ENCODE measurements at regions not wholly inside any gene's neighbourhood (a gene's known extent, or its start where the extent isn't known, plus 50 kb on each side); places are given as distances from the start of the nearest gene placed in this dataset.

DNA sequence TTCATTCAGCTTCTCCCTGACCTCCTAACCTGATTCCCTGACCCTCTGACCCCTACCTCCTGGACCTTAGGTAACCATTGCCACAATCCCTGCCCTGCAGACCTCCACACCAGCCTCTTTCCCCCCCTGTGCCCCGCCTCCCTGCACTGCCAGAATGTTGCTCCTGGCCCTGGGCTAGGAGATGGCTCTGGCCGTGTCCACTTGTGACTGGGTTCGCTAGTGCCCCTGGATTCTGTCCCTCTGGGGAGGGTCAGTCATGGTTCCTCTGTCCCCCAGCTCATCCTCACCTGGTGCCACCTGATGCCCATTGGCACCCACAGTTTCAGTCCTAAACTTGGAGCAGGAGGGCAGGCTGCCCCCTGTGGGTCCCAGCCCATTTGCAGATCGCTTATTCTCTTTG is 56.2 kb upstream of the PRR23E start:
- no peaks in the 10 kb centered on the region for H4K20me1 ChIP-seq (ENCODE audit: insufficient read depth)
- WGBS, 2 experiments (ENCODE audit: low coverage in 1 of 2, low lambda C conversion rate in 2 of 2, missing lambda C conversion rate in 2 of 2), result 83 to 84% methylated on average over 4 of the region's 4 CpGs
- in situ Hi-C loops (cut with MboI), result no loop called here
- no peaks in the 10 kb centered on the region for H3F3A ChIP-seq (ENCODE audit: insufficient read depth)
- H3K27me3 ChIP-seq (replicated peaks; ENCODE audit: insufficient read depth), result peaks cover 31% of the 10 kb centered on the region
- H2AFZ ChIP-seq, result no peak overlapping the region
- TF ChIP-seq EZH2 (IDR thresholded peaks at IDR 0.05; ENCODE audit: insufficient read depth, poor library complexity, severe bottlenecking), result no peak
- TF ChIP-seq EZH2phosphoT487 (IDR thresholded peaks at IDR 0.05; ENCODE audit: insufficient read depth, low read depth), result no peak
- H3K27ac ChIP-seq, result no peak overlapping the region
- H3K4me1 ChIP-seq (ENCODE audit: insufficient read depth), result no peaks in the 10 kb centered on the region
- no peak overlapping the region for H3K4me2 ChIP-seq (ENCODE audit: unreplicated experiment)
- no peak for DNase-seq
- H3K9ac ChIP-seq, result no peak overlapping the region
- no peak overlapping the region for H3K4me3 ChIP-seq
- H3K9me2 ChIP-seq (ENCODE audit: insufficient read depth), result no peaks in the 10 kb centered on the region
- no peaks in the 10 kb centered on the region for H3K36me3 ChIP-seq (ENCODE audit: low read depth)
- no peaks in the 10 kb centered on the region for H3K9me3 ChIP-seq (ENCODE audit: low read depth)
- no peaks in the 10 kb centered on the region for H3K79me2 ChIP-seq (ENCODE audit: insufficient read depth)

DNA sequence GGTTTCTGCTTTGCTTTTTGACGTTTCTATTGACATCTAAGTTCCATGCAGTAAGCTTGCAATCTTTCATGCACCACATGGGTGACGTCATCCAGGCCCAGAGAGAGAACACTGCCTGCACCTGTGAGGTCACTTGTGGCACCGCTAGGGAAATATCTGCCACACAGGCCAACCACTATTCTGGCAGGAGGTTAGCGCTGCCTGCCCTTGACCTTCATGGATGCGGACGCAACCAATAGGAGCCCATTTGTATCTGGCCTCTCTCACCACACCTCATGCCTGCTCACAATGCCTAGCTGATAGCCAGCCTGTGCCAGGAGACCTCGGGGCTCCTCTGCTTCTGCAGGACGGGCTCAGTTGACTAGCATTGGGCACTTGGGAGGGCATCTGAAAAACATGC is 55.8 kb upstream of the PRR23E start:
- no peaks in the 10 kb centered on the region for H3K36me3 ChIP-seq (ENCODE audit: low read depth)
- no peaks in the 10 kb centered on the region for H4K20me1 ChIP-seq (ENCODE audit: insufficient read depth)
- H3K9me2 ChIP-seq (ENCODE audit: insufficient read depth), result no peaks in the 10 kb centered on the region
- DNase-seq, result no peak
- no peak overlapping the region for H3K27ac ChIP-seq
- TF ChIP-seq EZH2 (IDR thresholded peaks at IDR 0.05; ENCODE audit: insufficient read depth, poor library complexity, severe bottlenecking) (no peak), EZH2phosphoT487 (IDR thresholded peaks at IDR 0.05; ENCODE audit: insufficient read depth, low read depth) (no peak)
- H3K27me3 ChIP-seq (replicated peaks; ENCODE audit: insufficient read depth), result peaks cover 31% of the 10 kb centered on the region
- no peak overlapping the region for H3K4me2 ChIP-seq (ENCODE audit: unreplicated experiment)
- no peaks in the 10 kb centered on the region for H3K79me2 ChIP-seq (ENCODE audit: insufficient read depth)
- H2AFZ ChIP-seq, result no peak overlapping the region
- H3F3A ChIP-seq (ENCODE audit: insufficient read depth), result no peaks in the 10 kb centered on the region
- no peak overlapping the region for H3K4me3 ChIP-seq
- in situ Hi-C loops (cut with MboI), result no loop called here
- H3K9me3 ChIP-seq (ENCODE audit: low read depth), result no peaks in the 10 kb centered on the region
- no peaks in the 10 kb centered on the region for H3K4me1 ChIP-seq (ENCODE audit: insufficient read depth)
- no peak overlapping the region for H3K9ac ChIP-seq
- WGBS, 2 experiments (ENCODE audit: low coverage in 1 of 2, low lambda C conversion rate in 2 of 2, missing lambda C conversion rate in 2 of 2), result 78 to 80% methylated on average over 8 of the region's 8 CpGs

GRCh38 chr3:127137757-127138536 is 55.0 kb upstream of the PRR23E start:
- Histone ChIP-seq H3K27ac (no peak overlapping the region), H3K36me3 (ENCODE audit: low read depth) (no peaks in the 10 kb centered on the region), H3K4me1 (ENCODE audit: insufficient read depth) (no peaks in the 10 kb centered on the region), H3F3A (ENCODE audit: insufficient read depth) (no peaks in the 10 kb centered on the region), H3K27me3 (replicated peaks; ENCODE audit: insufficient read depth) (peaks cover 25% of the 10 kb centered on the region), H2AFZ (no peak overlapping the region), H3K9me3 (ENCODE audit: low read depth) (no peaks in the 10 kb centered on the region), H3K79me2 (ENCODE audit: insufficient read depth) (no peaks in the 10 kb centered on the region), H4K20me1 (ENCODE audit: insufficient read depth) (no peaks in the 10 kb centered on the region), H3K4me2 (ENCODE audit: unreplicated experiment) (no peak overlapping the region), H3K9ac (no peak overlapping the region), H3K9me2 (ENCODE audit: insufficient read depth) (no peaks in the 10 kb centered on the region), H3K4me3 (no peak overlapping the region)
- no peak for TF ChIP-seq EZH2phosphoT487 (IDR thresholded peaks at IDR 0.05; ENCODE audit: insufficient read depth, low read depth)
- no peak for TF ChIP-seq EZH2 (IDR thresholded peaks at IDR 0.05; ENCODE audit: insufficient read depth, poor library complexity, severe bottlenecking)
- DNase-seq, result no peak
- in situ Hi-C loops (cut with MboI), result no loop called here
- WGBS, 2 experiments (ENCODE audit: low coverage in 1 of 2, low lambda C conversion rate in 2 of 2, missing lambda C conversion rate in 2 of 2), result 69 to 72% methylated on average over 9 to 11 of the region's 11 CpGs

GRCh38 chr3:127139601-127140500 is 53.1 kb upstream of the PRR23E start:
- H3K27me3 ChIP-seq (replicated peaks; ENCODE audit: insufficient read depth), result peaks cover 10% of the 10 kb centered on the region
- WGBS, 2 experiments (ENCODE audit: low coverage in 1 of 2, low lambda C conversion rate in 2 of 2, missing lambda C conversion rate in 2 of 2), result 70 to 77% methylated on average over 17 of the region's 17 CpGs
- no peak overlapping the region for H2AFZ ChIP-seq
- no peaks in the 10 kb centered on the region for H3K9me2 ChIP-seq (ENCODE audit: insufficient read depth)
- no peaks in the 10 kb centered on the region for H3K79me2 ChIP-seq (ENCODE audit: insufficient read depth)
- no peak overlapping the region for H3K9ac ChIP-seq
- TF ChIP-seq EZH2 (IDR thresholded peaks at IDR 0.05; ENCODE audit: insufficient read depth, poor library complexity, severe bottlenecking), result no peak
- no peak for TF ChIP-seq EZH2phosphoT487 (IDR thresholded peaks at IDR 0.05; ENCODE audit: insufficient read depth, low read depth)
- no peak overlapping the region for H3K27ac ChIP-seq
- DNase-seq, result no peak
- no peaks in the 10 kb centered on the region for H3F3A ChIP-seq (ENCODE audit: insufficient read depth)
- no peak overlapping the region for H3K4me2 ChIP-seq (ENCODE audit: unreplicated experiment)
- no peaks in the 10 kb centered on the region for H3K9me3 ChIP-seq (ENCODE audit: low read depth)
- H3K4me1 ChIP-seq (ENCODE audit: insufficient read depth), result no peaks in the 10 kb centered on the region
- in situ Hi-C loops (cut with MboI), result no loop called here
- H3K36me3 ChIP-seq (ENCODE audit: low read depth), result no peaks in the 10 kb centered on the region
- no peak overlapping the region for H3K4me3 ChIP-seq
- no peaks in the 10 kb centered on the region for H4K20me1 ChIP-seq (ENCODE audit: insufficient read depth)
